GM23248 (cell line): ENCODE measurements at regions not wholly inside any gene's neighbourhood (a gene's known extent, or its start where the extent isn't known, plus 50 kb on each side); places are given as distances from the start of the nearest gene placed in this dataset.

Experiments used
- DNase-seq: peaks from one replicate; pipeline ENCODE4 v3.0.0-alpha.2; 2015
- H2AFZ ChIP-seq: fragments of 200-600 bp; sonication (generic); 2 replicates; pipeline ENCODE4 v1.6.1; 2016; ENCODE audit warnings: antibody characterized with exemption
- H3F3A ChIP-seq: fragments of 200-600 bp; sonication (generic); 2 replicates; pipeline ENCODE4 v1.6.1; 2016; ENCODE audit warnings: mild to moderate bottlenecking, antibody characterized with exemption, mixed run types; ENCODE audit not compliant: insufficient read depth
- H3K27ac ChIP-seq: fragments of 200-600 bp; sonication (generic); 2 replicates; pipeline ENCODE4 v1.5.1; 2016; ENCODE audit warnings: mild to moderate bottlenecking
- H3K27me3 ChIP-seq: fragments of 200-600 bp; sonication (generic); replicated peaks from 2 replicates; pipeline ENCODE4 v1.6.1; 2016; ENCODE audit warnings: mild to moderate bottlenecking; ENCODE audit not compliant: insufficient read depth
- H3K36me3 ChIP-seq: fragments of 200-600 bp; sonication (generic); 2 replicates; pipeline ENCODE4 v1.6.1; 2016; ENCODE audit warnings: low read depth, mild to moderate bottlenecking
- H3K4me1 ChIP-seq: fragments of 200-600 bp; sonication (generic); 2 replicates; pipeline ENCODE4 v1.6.1; 2016; ENCODE audit warnings: mild to moderate bottlenecking; ENCODE audit not compliant: insufficient read depth
- H3K4me2 ChIP-seq: fragments of 200-600 bp; sonication (generic); one replicate; pipeline ENCODE4 v1.6.1; 2016; ENCODE audit warnings: mild to moderate bottlenecking; ENCODE audit not compliant: unreplicated experiment
- H3K4me3 ChIP-seq: fragments of 200-600 bp; sonication (generic); 2 replicates; pipeline ENCODE4 v1.5.1; 2016; ENCODE audit warnings: mild to moderate bottlenecking
- H3K79me2 ChIP-seq: fragments of 200-600 bp; sonication (generic); 2 replicates; pipeline ENCODE4 v1.6.1; 2016; ENCODE audit warnings: mild to moderate bottlenecking; ENCODE audit not compliant: insufficient read depth
- H3K9ac ChIP-seq: fragments of 200-600 bp; sonication (generic); 2 replicates; pipeline ENCODE4 v1.6.1; 2016; ENCODE audit warnings: mild to moderate bottlenecking
- H3K9me2 ChIP-seq: fragments of 200-600 bp; sonication (generic); 2 replicates; pipeline ENCODE4 v1.6.1; 2016; ENCODE audit warnings: mixed run types, mild to moderate bottlenecking, moderate library complexity; ENCODE audit not compliant: insufficient read depth
- H3K9me3 ChIP-seq: fragments of 200-600 bp; sonication (generic); one replicate; pipeline ENCODE4 v1.6.1; 2017; ENCODE audit warnings: low read depth
- H4K20me1 ChIP-seq: fragments of 200-600 bp; sonication (generic); 2 replicates; pipeline ENCODE4 v1.6.0; 2016; ENCODE audit not compliant: insufficient read depth
- EZH2 ChIP-seq: fragments of 200-600 bp; sonication (generic); IDR thresholded peaks from 2 replicates; pipeline ENCODE4 v1.6.1; 2018; ENCODE audit warnings: antibody characterized with exemption, mild to moderate bottlenecking; ENCODE audit not compliant: insufficient read depth, poor library complexity, severe bottlenecking
- EZH2phosphoT487 ChIP-seq: fragments of 200-600 bp; sonication (generic); IDR thresholded peaks from 2 replicates; pipeline ENCODE4 v1.6.1; 2018; ENCODE audit warnings: antibody characterized with exemption, moderate library complexity, mild to moderate bottlenecking, low read depth; ENCODE audit not compliant: insufficient read depth
- WGBS, 2 experiments: methylation state at CpG; one replicate each; pipeline ENCODE4 v1.1.6; 2015 to 2017; ENCODE audit warnings: low lambda C conversion rate in 2 of 2, low coverage in 1 of 2; ENCODE audit errors: missing lambda C conversion rate in 2 of 2; 5-methylcytosine and 5-hydroxymethylcytosine counted together
- in situ Hi-C: fragments of 300-500 bp; cut with MboI; formaldehyde crosslinking; loops from 2 replicates; pipeline ENCODE4 v1.15.0; 2020

- H4K20me1 ChIP-seq = no peaks in the 10 kb centered on the region
- TF ChIP-seq EZH2phosphoT487 (no peak), EZH2 (no peak)
- in situ Hi-C loops = no loop called here
- H3K4me3 ChIP-seq = no peak overlapping the region
- no peaks in the 10 kb centered on the region for H3F3A ChIP-seq
- no peaks in the 10 kb centered on the region for H3K79me2 ChIP-seq
- no peaks in the 10 kb centered on the region for H3K36me3 ChIP-seq
- no peak overlapping the region for H3K9ac ChIP-seq
- 71 to 77% methylated on average over 4 of the region's 4 CpGs for WGBS, 2 experiments
- H3K27ac ChIP-seq = no peak overlapping the region
- no peaks in the 10 kb centered on the region for H3K27me3 ChIP-seq
- H2AFZ ChIP-seq = no peak overlapping the region
- H3K9me3 ChIP-seq = no peaks in the 10 kb centered on the region
- no peak for DNase-seq
- no peak overlapping the region for H3K4me2 ChIP-seq
- no peaks in the 10 kb centered on the region for H3K4me1 ChIP-seq
- H3K9me2 ChIP-seq = no peaks in the 10 kb centered on the region
Measured at GRCh38 chr5:58011301-58011700, 448.6 kb downstream of the PLK2 start.

- Histone ChIP-seq H4K20me1 (no peaks in the 10 kb centered on the region), H3K9me2 (no peaks in the 10 kb centered on the region), H3K4me2 (no peak overlapping the region), H3K27ac (no peak overlapping the region), H3K4me1 (no peaks in the 10 kb centered on the region), H3K36me3 (no peaks in the 10 kb centered on the region), H3K4me3 (no peak overlapping the region), H3F3A (no peaks in the 10 kb centered on the region), H3K9me3 (no peaks in the 10 kb centered on the region), H3K79me2 (no peaks in the 10 kb centered on the region), H3K27me3 (no peaks in the 10 kb centered on the region), H2AFZ (no peak overlapping the region), H3K9ac (no peak overlapping the region)
- no peak for DNase-seq
- TF ChIP-seq EZH2 (no peak), EZH2phosphoT487 (no peak)
- 64 to 67% methylated on average over 2 of the region's 2 CpGs for WGBS, 2 experiments
- in situ Hi-C loops = no loop called here
Measured at GRCh38 chr5:58009754-58010153, 450.1 kb downstream of the PLK2 start.

DNA sequence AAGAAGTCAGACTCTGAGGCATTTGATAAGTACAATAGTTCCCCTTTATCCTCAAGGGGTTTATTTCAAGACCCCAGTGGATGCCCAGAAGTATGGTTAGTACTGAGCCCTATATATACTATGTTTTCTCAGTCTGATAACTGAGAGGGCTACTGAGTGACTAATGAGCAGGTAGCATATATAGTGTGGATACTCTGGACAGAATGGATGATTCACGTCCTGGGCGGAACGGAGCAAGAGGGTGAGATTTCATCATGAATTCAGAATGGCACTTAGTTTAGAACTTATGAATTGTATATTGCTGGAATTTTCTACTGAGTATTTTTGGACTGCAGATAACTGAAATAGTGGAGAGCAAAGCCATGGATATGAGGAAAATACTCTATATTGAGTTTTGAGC is 457.6 kb downstream of the PLK2 start:
- Histone ChIP-seq H3K36me3 (no peaks in the 10 kb centered on the region), H3K4me1 (no peaks in the 10 kb centered on the region), H3K9ac (no peak overlapping the region), H3K79me2 (no peaks in the 10 kb centered on the region), H3K27me3 (no peaks in the 10 kb centered on the region), H3F3A (no peaks in the 10 kb centered on the region), H3K4me3 (no peak overlapping the region), H3K9me2 (0 out of 2 replicates have a peak, but pooled peaks cover 6% of the 10 kb centered on the region), H3K27ac (no peak overlapping the region), H3K9me3 (no peaks in the 10 kb centered on the region), H2AFZ (no peak overlapping the region), H4K20me1 (no peaks in the 10 kb centered on the region), H3K4me2 (no peak overlapping the region)
- in situ Hi-C loops = no loop called here
- peak; percentile 4 for DNase-seq
- TF ChIP-seq EZH2phosphoT487 = no peak
- no peak for TF ChIP-seq EZH2
- 81 to 89% methylated on average over 3 of the region's 3 CpGs for WGBS, 2 experiments

GRCh38 chr5:57993866-57994265 is 466.0 kb downstream of the PLK2 start:
- no peaks in the 10 kb centered on the region for H3K36me3 ChIP-seq
- H3K27ac ChIP-seq = no peak overlapping the region
- 0 out of 2 replicates have a peak, but pooled peaks cover 5% of the 10 kb centered on the region for H3K27me3 ChIP-seq
- H3K9me2 ChIP-seq = no peaks in the 10 kb centered on the region
- no peaks in the 10 kb centered on the region for H3F3A ChIP-seq
- no peaks in the 10 kb centered on the region for H3K4me1 ChIP-seq
- no peak overlapping the region for H3K9ac ChIP-seq
- H3K79me2 ChIP-seq = no peaks in the 10 kb centered on the region
- no peaks in the 10 kb centered on the region for H4K20me1 ChIP-seq
- in situ Hi-C loops = no loop called here
- H3K4me2 ChIP-seq = no peak overlapping the region
- TF ChIP-seq EZH2phosphoT487 = no peak
- TF ChIP-seq EZH2 = no peak
- WGBS, 2 experiments = 88 to 92% methylated on average over 1 of the region's 1 CpG
- DNase-seq = no peak
- no peak overlapping the region for H2AFZ ChIP-seq
- H3K9me3 ChIP-seq = no peaks in the 10 kb centered on the region
- no peak overlapping the region for H3K4me3 ChIP-seq

- no peak for TF ChIP-seq EZH2phosphoT487
- TF ChIP-seq EZH2 = no peak
- DNase-seq = peak; percentile 41
- H3K27me3 ChIP-seq = 0 out of 2 replicates have a peak, but pooled peaks cover 5% of the 10 kb centered on the region
- no peaks in the 10 kb centered on the region for H3F3A ChIP-seq
- no peaks in the 10 kb centered on the region for H4K20me1 ChIP-seq
- H3K27ac ChIP-seq = no peak overlapping the region
- WGBS, 2 experiments = 64 to 70% methylated on average over 3 of the region's 3 CpGs
- in situ Hi-C loops = no loop called here
- H3K4me2 ChIP-seq = no peak overlapping the region
- no peak overlapping the region for H3K4me3 ChIP-seq
- H3K9ac ChIP-seq = no peak overlapping the region
- H2AFZ ChIP-seq = no peak overlapping the region
- peaks cover 4% of the 10 kb centered on the region; the same call in 1 of the 2 replicates for H3K4me1 ChIP-seq
- H3K79me2 ChIP-seq = no peaks in the 10 kb centered on the region
- no peaks in the 10 kb centered on the region for H3K9me3 ChIP-seq
- no peaks in the 10 kb centered on the region for H3K9me2 ChIP-seq
- no peaks in the 10 kb centered on the region for H3K36me3 ChIP-seq
Measured at GRCh38 chr5:57989378-57989777, 470.5 kb downstream of the PLK2 start.
